HL-60 (cell line): ENCODE measurements at regions not wholly inside any gene's neighbourhood (a gene's known extent, or its start where the extent isn't known, plus 50 kb on each side); places are given as distances from the start of the nearest gene placed in this dataset.

ENCODE experiments used
- POLR2AphosphoS5 ChIP-seq: IDR thresholded peaks from 2 replicates; pipeline ENCODE4 v1.6.1; 2012; ENCODE audit warnings: low read depth
- SPI1 ChIP-seq: IDR thresholded peaks from 2 replicates; pipeline ENCODE4 v1.6.1; 2012; ENCODE audit warnings: low read depth, mild to moderate bottlenecking, borderline replicate concordance
- TF ChIP-seq, protein P1 (sequence below): IDR thresholded peaks from one replicate; pipeline ENCODE4 v1.5.1; 2011; ENCODE audit warnings: low read length, control low read depth, inconsistent platforms; ENCODE audit not compliant: insufficient read depth

DNA sequence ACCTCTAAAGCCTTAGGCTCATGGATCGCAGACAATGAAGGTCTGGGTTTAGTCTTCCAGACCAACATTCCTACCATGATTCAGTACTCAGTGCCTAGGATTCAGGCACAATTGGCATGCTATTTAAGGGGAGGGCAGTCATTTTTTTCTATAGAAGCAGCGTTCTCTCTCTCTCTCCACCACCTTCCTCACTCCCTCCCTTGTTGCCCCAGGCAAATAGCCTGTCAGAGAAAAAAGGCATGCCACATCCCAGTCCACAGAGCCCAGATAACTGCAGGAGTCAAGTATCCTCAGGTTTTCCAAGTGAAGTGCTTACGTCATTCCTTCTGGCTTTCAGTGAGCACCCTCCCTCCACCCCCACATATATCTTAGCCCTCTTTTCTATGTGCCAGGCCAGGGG, 533.0 kb downstream of the BCOR start:
- TF ChIP-seq, protein P1, sequence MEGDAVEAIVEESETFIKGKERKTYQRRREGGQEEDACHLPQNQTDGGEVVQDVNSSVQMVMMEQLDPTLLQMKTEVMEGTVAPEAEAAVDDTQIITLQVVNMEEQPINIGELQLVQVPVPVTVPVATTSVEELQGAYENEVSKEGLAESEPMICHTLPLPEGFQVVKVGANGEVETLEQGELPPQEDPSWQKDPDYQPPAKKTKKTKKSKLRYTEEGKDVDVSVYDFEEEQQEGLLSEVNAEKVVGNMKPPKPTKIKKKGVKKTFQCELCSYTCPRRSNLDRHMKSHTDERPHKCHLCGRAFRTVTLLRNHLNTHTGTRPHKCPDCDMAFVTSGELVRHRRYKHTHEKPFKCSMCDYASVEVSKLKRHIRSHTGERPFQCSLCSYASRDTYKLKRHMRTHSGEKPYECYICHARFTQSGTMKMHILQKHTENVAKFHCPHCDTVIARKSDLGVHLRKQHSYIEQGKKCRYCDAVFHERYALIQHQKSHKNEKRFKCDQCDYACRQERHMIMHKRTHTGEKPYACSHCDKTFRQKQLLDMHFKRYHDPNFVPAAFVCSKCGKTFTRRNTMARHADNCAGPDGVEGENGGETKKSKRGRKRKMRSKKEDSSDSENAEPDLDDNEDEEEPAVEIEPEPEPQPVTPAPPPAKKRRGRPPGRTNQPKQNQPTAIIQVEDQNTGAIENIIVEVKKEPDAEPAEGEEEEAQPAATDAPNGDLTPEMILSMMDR: no peak
- TF ChIP-seq SPI1 (no peak), POLR2AphosphoS5 (no peak)
